NCI-H526 treated with DMSO at 0.1 percent for 48 hours (cell line): ENCODE measurements at regions not wholly inside any gene's neighbourhood (a gene's known extent, or its start where the extent isn't known, plus 50 kb on each side); places are given as distances from the start of the nearest gene placed in this dataset.

Experiments
- DNase-seq: peaks from one replicate; lab custom pipeline; 2025; lab: John Stamatoyannopoulos, UW

DNA sequence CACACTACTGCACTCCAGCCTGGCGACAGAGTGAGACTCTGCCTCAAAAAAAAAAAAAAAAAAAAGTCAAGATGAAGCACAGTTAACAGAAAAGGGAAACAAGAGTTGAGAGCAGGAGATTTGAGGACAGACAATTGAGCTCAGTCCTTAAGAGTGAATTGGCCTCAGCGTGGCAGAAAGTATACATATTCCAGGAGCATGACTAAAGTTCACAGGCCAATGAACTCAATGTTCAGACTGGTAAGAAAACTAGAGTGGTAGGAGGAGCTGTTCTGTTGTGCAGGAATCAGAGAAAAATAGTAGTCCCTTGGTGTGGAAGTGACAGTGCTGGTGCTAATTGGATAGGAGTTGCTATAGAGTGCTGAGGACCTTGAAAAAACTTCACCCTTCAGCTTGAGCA is 60.0 kb downstream of the NRN1 start:
- no peak for DNase-seq

- DNase-seq = no peak
Observed at GRCh38 chr6:5946181-5946580, 60.5 kb downstream of the NRN1 start.

GRCh38 chr6:5943591-5943990 is 63.1 kb downstream of the NRN1 start:
- DNase-seq = no peak

GRCh38 chr6:5942591-5942990 is 64.1 kb downstream of the NRN1 start:
- no peak for DNase-seq

GRCh38 chr6:5941188-5941587 is 65.5 kb downstream of the NRN1 start:
- DNase-seq = no peak

DNA sequence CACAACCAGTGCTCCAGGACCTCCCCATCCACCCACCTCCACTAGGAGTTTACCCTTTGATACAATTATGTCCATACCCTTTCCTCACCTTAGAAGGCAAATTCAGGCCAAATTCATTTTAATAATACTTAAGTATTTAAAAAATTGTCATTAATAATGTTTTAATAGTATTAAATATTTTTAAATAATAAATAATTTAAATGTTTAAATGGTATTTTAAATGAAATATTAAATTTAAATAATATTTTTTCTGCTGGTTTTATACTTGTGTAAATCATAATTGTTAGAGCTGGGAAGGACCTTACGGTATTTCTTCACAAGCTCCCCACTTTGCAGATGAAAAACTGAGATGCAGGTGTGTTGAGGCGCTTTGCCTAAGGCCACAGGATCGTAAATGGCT is 67.8 kb downstream of the NRN1 start:
- no peak for DNase-seq

DNA sequence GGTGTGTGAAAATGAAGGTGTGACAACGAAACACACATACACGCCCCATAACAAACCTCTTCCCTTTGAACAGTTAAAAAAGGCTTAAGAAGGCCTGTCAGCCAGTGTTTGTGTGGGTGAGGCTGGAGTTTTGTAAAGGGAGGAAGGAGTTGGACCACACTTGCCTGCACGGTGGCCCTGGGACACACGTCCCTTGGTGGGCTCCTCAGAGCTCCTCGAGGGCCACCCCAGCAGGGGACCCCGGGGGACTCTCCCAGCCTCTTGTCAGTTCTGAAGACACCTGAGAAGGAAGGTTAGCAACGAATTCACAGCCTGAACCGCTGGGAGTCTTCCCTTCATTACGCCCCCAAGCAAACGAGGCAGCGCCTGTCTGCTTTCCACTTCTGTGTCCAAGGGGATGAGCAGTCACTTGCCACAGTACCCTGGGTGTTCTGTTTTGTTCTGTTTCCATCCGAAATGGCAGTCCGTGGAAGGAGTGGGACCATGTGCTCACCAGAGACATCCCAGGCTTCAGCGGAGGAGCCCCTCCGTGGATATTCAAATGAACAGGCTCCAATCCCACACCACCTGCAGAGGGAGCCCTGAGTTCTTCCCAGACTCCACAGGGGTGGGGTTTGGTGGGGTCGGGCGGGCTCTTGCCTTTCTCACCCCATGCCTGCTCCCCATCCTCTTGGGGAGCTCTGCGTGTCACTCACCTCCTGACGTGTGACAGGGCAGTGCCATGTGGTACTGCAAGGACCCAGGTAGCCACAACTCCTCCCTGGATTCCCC is 68.6 kb downstream of the NRN1 start:
- DNase-seq = no peak

DNA sequence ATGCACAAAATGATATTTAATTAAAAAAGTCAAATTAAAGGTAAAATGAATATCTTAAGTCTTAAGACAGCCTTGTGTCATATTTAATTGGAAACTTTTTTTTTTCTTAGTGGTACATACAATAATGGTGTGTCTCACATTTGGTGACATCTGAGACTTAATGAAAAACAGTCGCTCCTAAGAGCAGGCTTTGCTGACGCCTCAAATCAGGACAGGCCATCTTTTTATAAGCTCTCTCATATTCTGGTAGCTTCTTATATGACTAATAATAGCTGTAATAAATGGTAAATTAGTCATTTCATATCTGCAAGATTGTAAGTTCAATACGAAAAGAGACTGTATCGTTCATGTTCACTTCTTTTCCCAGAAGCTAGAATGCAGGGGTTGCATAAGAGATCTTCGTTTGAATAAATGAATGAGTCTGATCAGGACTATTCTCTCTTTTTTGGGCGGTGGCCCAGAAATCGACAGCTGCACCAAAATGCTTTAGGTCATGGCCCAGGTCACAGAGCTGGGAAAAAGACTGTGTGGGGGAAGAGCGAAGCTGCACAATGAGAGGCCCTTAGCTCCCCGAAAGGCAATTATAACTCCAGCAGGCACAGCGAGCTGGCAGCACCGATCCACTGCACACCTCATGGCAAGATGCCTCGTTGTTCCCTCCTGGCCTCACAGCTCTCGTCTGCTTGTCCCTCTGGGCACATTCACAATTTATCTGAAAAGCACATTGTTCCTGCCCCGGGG is 69.4 kb downstream of the NRN1 start:
- DNase-seq = no peak

DNA sequence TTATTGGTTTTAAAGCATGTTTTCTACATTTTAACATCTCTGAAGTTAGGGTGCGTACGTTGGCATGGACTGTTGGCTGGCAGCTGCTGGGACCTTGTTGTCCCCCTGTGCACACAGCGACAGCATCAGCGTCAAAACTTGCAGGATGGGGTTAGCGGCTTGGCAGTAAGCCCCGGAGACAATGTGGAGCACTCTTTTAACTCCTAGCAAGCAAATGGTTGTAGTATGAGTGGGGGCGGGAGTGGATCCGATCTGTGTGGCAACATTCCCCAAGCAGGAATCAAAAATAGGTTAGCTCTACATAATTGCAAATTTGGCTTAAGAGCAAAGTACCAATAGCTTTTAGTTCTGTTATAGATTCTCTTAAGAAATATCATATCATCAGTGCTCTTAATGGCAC is 70.1 kb downstream of the NRN1 start:
- no peak for DNase-seq

DNA sequence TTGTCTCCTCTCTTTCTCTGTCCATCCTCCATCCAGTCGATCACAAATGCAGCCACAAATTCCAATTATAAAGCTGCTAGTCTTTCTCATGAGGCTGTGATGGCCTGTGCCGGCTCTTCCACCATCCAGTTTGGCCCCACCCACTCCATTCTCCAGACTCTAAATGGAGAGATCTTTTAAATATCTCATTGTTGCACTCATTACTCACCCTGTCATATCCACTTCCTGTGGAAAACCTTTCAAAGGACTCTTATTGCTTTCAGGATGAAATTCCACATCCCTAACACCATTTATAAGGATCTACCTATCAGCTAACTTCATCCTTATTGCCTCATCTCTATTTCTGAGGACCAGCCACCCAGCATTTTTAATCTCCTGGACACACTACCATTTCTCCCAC is 70.6 kb downstream of the NRN1 start:
- DNase-seq = no peak

GRCh38 chr6:5930968-5931367 is 75.8 kb downstream of the NRN1 start:
- no peak for DNase-seq

- DNase-seq = no peak
Observed at GRCh38 chr6:5930143-5930770, 76.5 kb downstream of the NRN1 start.

- no peak for DNase-seq
Observed at GRCh38 chr6:5923840-5924239, 82.9 kb downstream of the NRN1 start.

DNA sequence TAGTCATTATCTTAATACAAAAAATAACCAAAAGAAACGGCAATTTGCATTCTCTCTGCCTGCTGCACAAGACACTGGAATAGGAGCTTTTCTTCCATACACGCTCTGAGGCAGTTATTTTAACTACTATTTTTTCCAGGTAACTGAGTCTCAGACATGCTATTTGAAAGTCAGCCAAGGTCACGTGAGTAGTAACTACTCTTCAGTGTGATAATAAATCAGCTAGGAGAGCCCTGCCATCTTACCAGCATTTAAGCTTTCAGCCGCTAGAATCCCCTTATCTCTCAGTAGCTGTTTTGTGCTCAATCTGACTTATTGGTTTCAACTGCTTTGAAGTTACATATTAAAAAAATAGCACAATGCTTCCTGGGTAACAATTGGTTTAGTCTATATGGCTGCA is 84.5 kb downstream of the NRN1 start:
- DNase-seq = no peak

- no peak for DNase-seq
Observed at GRCh38 chr6:5909721-5910120, 97.0 kb downstream of the NRN1 start.

DNA sequence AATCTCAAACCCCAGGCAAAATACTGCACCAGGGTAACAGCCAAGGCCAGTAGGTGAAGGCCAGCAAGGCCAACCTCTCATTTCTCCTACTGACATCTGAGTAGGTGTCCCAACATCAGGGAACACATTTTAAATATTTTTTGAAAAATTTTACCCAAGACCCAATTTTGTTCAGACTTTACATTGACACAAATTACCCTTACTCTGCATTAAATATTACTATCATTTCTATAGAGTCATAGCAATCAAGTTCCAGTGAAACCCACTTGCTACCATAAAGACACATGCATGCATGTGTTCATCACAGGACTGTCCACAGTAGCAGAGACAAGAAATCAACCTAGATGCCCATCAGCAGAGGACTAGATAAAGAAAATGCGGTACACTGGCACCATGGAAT is 99.9 kb downstream of the NRN1 start:
- no peak for DNase-seq

GRCh38 chr6:5906340-5906670 is 100.4 kb downstream of the NRN1 start:
- DNase-seq = no peak

- no peak for DNase-seq
Observed at GRCh38 chr6:5905431-5906339, 101.0 kb downstream of the NRN1 start.

- no peak for DNase-seq
Observed at GRCh38 chr6:5904532-5904931, 102.2 kb downstream of the NRN1 start.

DNA sequence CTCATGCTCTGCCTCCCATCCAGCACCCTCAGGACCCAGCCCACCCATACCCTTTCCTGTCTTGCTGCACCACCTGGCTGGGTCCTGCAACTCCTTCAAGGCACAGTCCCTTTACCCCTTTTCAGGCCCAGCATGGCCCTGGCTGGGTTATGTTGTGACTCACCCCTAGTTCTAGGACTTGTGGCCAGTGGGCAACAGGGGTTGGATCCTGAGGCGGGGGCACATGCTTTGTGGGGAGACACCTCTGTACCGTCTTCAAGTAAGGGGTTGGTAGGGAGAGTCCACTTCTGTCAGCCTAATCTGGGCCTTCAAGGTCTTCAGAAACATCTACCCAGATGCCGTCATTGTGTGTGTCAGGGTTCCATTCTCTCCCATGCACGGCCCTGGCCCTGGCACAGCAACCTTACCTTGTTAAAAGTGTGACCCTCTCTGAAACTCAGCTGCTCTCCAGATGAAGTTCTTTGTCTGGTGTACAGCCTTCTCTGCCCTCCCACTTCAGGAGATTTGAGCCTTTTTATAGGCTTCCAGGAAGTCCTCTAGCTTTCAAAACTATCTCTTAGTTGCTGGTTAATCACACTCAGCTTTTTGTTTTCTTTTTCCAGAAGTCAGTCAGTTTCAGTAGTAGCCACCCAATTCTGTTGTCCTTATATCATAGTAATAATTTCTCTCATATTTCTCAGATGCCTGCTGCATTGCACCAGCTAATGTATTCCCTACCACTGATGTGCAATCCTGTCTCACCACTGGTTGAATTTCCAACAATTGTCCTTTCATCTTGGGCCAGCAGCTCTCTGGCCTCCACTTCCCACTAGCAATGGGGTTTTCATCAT is 107.3 kb downstream of the NRN1 start:
- DNase-seq = no peak

DNA sequence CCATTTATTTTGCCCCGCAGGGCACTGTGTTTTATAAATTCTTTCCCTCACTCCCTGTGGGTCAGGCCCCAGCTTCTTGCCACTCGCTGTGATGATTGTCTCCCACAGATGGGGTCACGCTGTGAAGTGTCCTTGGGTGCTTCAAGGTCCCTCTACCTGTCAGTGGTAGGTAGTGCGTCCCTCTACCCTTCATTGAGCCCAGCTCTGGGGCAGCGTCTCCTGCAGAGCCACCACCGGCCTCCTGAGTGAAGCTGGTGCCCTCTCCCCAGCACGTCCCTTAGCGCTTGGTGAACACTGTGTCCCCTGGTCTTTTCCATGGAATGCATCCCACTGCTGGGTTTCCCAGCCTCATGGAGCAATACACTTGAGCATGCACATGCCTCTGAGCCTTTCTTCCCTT is 108.2 kb downstream of the NRN1 start:
- DNase-seq = no peak
